HCT116 (cell line): ENCODE measurements at regions not wholly inside any gene's neighbourhood (a gene's known extent, or its start where the extent isn't known, plus 50 kb on each side); places are given as distances from the start of the nearest gene placed in this dataset.
"Not testable (repeated sequence)": the region's sequence is repeated elsewhere in the genome, so short reads cannot be mapped to it uniquely, and the experiment has no call there.

ENCODE experiments used
- ATAC-seq: fragments of 200-7000 bp; cut with Tn5 transposase; 2 replicates; pipeline ENCODE4 v1.9.1; 2020; ENCODE audit warnings: mild to moderate bottlenecking, moderate library complexity
- BruUV-seq: library from RNA; stranded (reverse); fragments of 400-500 nt; replicated peaks from 2 replicates; lab custom pipeline; 2021; lab: Mats Ljungman, UMichigan
- CTCF ChIA-PET: fragments of 300-600 bp; sonication (Branson Sonifier 250); formaldehyde crosslinking; loops from one replicate; lab custom pipeline; 2021; ENCODE audit warnings: antibody characterized with exemption; lab: Charles Lee
- POLR2A ChIA-PET: fragments of 300-600, 350-600 bp; sonication (Branson Sonifier 250); formaldehyde crosslinking; loops from one replicate; lab custom pipeline; 2021; ENCODE audit warnings: antibody characterized with exemption; lab: Charles Lee
- RAD21 ChIA-PET, 2 experiments: fragments of 300-600 bp; sonication (Branson Sonifier 250); formaldehyde crosslinking; loops; one replicate each; lab custom pipeline; 2023; ENCODE audit warnings: low total read pairs in 2 of 2; ENCODE audit not compliant: uncharacterized antibody in 2 of 2, unreplicated experiment in 2 of 2, low non-redundant PET in 1 of 2; lab: Charles Lee
- DNase-seq: peaks from one replicate; pipeline ENCODE4 v3.0.0-alpha.2; 2010; ENCODE audit warnings: low read depth, low spot score
- H2AFZ ChIP-seq: fragments of 200-600 bp; shearing (Covaris generic), sonication (generic); 2 replicates; pipeline ENCODE4 v1.6.1; 2017; ENCODE audit warnings: low read depth, mixed run types, mixed read lengths, antibody characterized with exemption, low read length; ENCODE audit not compliant: poor library complexity, severe bottlenecking
- H3K27ac ChIP-seq: 2 replicates; pipeline ENCODE4 v1.5.1; 2012; ENCODE audit warnings: low read depth, low read length
- H3K27me3 ChIP-seq: fragments of 200-600 bp; sonication (generic); 2 replicates; pipeline ENCODE4 v1.6.1; 2016; ENCODE audit warnings: mixed run types, low read length, mixed read lengths; ENCODE audit not compliant: insufficient read depth
- H3K36me3 ChIP-seq, 2 experiments: fragments of 200-500 bp in 1 of 2; fragments of 200-600 bp in 1 of 2; sonication (Bioruptor generic) in 1 of 2; sonication (generic) in 1 of 2; 2 replicates each; pipeline versions ENCODE4 v1.5.1 to v1.6.1; 2014 to 2016; ENCODE audit warnings: low read length in 2 of 2, inconsistent platforms in 1 of 2, mixed read lengths in 1 of 2, mixed run types in 1 of 2; ENCODE audit not compliant: insufficient read depth in 2 of 2, control insufficient read depth in 1 of 2
- H3K4me1 ChIP-seq, 2 experiments: fragments of 200-600 bp in 1 of 2; sonication (generic) in 1 of 2; 2 replicates each; pipeline versions ENCODE4 v1.5.1 to v1.6.1; 2012 to 2017; ENCODE audit warnings: low read length in 2 of 2, inconsistent platforms in 1 of 2, mild to moderate bottlenecking in 1 of 2, mixed read lengths in 1 of 2, mixed run types in 1 of 2, moderate library complexity in 1 of 2; ENCODE audit not compliant: insufficient read depth in 2 of 2, control insufficient read depth in 1 of 2
- H3K4me2 ChIP-seq: fragments of 200-600 bp; sonication (generic); 2 replicates; pipeline ENCODE4 v1.6.1; 2017; ENCODE audit warnings: mixed run types, low read length, mixed read lengths
- H3K4me3 ChIP-seq, 2 experiments: fragments of 200-600 bp in 1 of 2; sonication (generic) in 1 of 2; replicated peaks in 1 of 2; 2 replicates each; pipeline ENCODE4 v1.5.1; 2011 to 2016; ENCODE audit warnings: low read length in 2 of 2, control low read depth in 1 of 2, low read depth in 1 of 2, mild to moderate bottlenecking in 1 of 2, mixed read lengths in 1 of 2, mixed run types in 1 of 2
- H3K79me2 ChIP-seq: fragments of 200-600 bp; sonication (generic); 2 replicates; pipeline ENCODE4 v1.6.1; 2017; ENCODE audit warnings: mild to moderate bottlenecking, mixed run types, low read length, moderate library complexity, mixed read lengths; ENCODE audit not compliant: insufficient read depth
- H3K9ac ChIP-seq: fragments of 200-600 bp; sonication (generic); 2 replicates; pipeline ENCODE4 v1.6.1; 2016; ENCODE audit warnings: low read length, mixed read lengths
- H3K9me2 ChIP-seq: fragments of 200-600 bp; sonication (generic), shearing (Covaris generic); 2 replicates; pipeline ENCODE4 v1.6.1; 2017; ENCODE audit warnings: mixed run types, mild to moderate bottlenecking, moderate library complexity; ENCODE audit not compliant: insufficient read depth
- H3K9me3 ChIP-seq, 2 experiments: fragments of 200-500 bp in 1 of 2; fragments of 200-600 bp in 1 of 2; sonication (Bioruptor generic) in 1 of 2; sonication (generic) in 1 of 2; 2 replicates each; pipeline ENCODE4 v1.6.1; 2014 to 2017; ENCODE audit warnings: low read length in 2 of 2, mixed read lengths in 2 of 2, inconsistent platforms in 1 of 2, low read depth in 1 of 2, mild to moderate bottlenecking in 1 of 2, mixed run types in 1 of 2, moderate library complexity in 1 of 2; ENCODE audit not compliant: control insufficient read depth in 1 of 2, insufficient read depth in 1 of 2
- H4K20me1 ChIP-seq: fragments of 200-600 bp; sonication (generic), shearing (Covaris generic); 2 replicates; pipeline ENCODE4 v1.6.1; 2017; ENCODE audit warnings: mixed run types, mild to moderate bottlenecking, moderate library complexity; ENCODE audit not compliant: insufficient read depth
- CTCF ChIP-seq, 3 experiments: fragments of 200-600 bp in 1 of 3; sonication (generic) in 1 of 3; IDR thresholded peaks in 2 of 3; conservative IDR thresholded peaks in 1 of 3; 2 replicates each; pipeline ENCODE4 v1.5.1; 2012 to 2017; ENCODE audit warnings: low read depth in 2 of 3, low read length in 2 of 3, antibody characterized with exemption in 1 of 3, borderline replicate concordance in 1 of 3, control low read depth in 1 of 3, mild to moderate bottlenecking in 1 of 3, mixed read lengths in 1 of 3, mixed run types in 1 of 3, moderate library complexity in 1 of 3; ENCODE audit not compliant: insufficient read depth in 1 of 3
- EZH2 ChIP-seq: fragments of 200-600 bp; sonication (generic); IDR thresholded peaks from 2 replicates; pipeline ENCODE4 v1.6.1; 2017; ENCODE audit warnings: antibody characterized with exemption, mixed run types
- FOSL1 ChIP-seq: IDR thresholded peaks from 2 replicates; pipeline ENCODE4 v1.6.1; 2012; ENCODE audit warnings: low read depth
- MAX ChIP-seq: IDR thresholded peaks from 2 replicates; pipeline ENCODE4 v1.6.1; 2012
- TCF7L2 ChIP-seq: IDR thresholded peaks from 2 replicates; pipeline ENCODE4 v1.7.0; 2011; ENCODE audit warnings: borderline replicate concordance, inconsistent platforms; ENCODE audit not compliant: insufficient read depth, insufficient read length; ENCODE audit errors: extremely low read depth
- ZNF274 ChIP-seq: fragments of 200-500 bp; sonication (Bioruptor generic); IDR thresholded peaks from 2 replicates; pipeline ENCODE4 v1.6.1; 2014; ENCODE audit warnings: mild to moderate bottlenecking, low read depth, low read length, inconsistent platforms
- intact Hi-C: fragments of 100-400 bp; cut with micrococcal nuclease; formaldehyde crosslinking; loops from 2 replicates; pipeline ENCODE4 v1.10.0; 2022

GRCh38 chr16:29112755-29113347 is 128.0 kb downstream of the LAT start:
- no peak overlapping the region for H3K9ac ChIP-seq
- H3K9me2 ChIP-seq: no peaks in the 10 kb centered on the region
- intact Hi-C loops: loop anchor here (10.0 kb wide), 1 partner anchor 912 kb away; the partner anchor contains the start of gene C16orf92
- H3K36me3 ChIP-seq: no peaks in the 10 kb centered on the region
- TF ChIP-seq EZH2 (no peak), CTCF (IDR thresholded peaks at IDR 0.05 in 2 of 3, conservative IDR thresholded peaks at IDR 0.05 in 1 of 3; ENCODE audit: borderline replicate concordance in 1 of 3, insufficient read depth in 1 of 3, low read depth in 2 of 3, low read length in 2 of 3) (0 out of 6 replicates have a peak, but pooled peaks of 1 of the 3 experiments have one; percentile 21), TCF7L2 (no peak), FOSL1 (no peak), MAX (no peak), ZNF274 (no peak)
- no peak overlapping the region for H2AFZ ChIP-seq
- H3K4me1 ChIP-seq: peaks cover 4 to 7% of the 10 kb centered on the region in 2 experiments; a peak in 3 of 4 replicates
- POLR2A ChIA-PET: no interaction called here
- no peak for ATAC-seq
- no peak overlapping the region for H3K4me3 ChIP-seq
- CTCF ChIA-PET: no interaction called here
- no peak overlapping the region for H3K27ac ChIP-seq
- RAD21 ChIA-PET: no interaction called here
- no peak for DNase-seq
- H4K20me1 ChIP-seq: no peaks in the 10 kb centered on the region
- H3K79me2 ChIP-seq: no peaks in the 10 kb centered on the region
- no peaks in the 10 kb centered on the region for H3K9me3 ChIP-seq
- BruUV-seq: no TSS peak
- no peak overlapping the region for H3K4me2 ChIP-seq
- no peaks in the 10 kb centered on the region; the same call in 1 of the 2 replicates for H3K27me3 ChIP-seq

- H3K9me3 ChIP-seq, ATAC-seq, H2AFZ ChIP-seq, H3K27me3 ChIP-seq, POLR2A ChIA-PET, H3K4me2 ChIP-seq, H3K4me3 ChIP-seq, H3K27ac ChIP-seq, RAD21 ChIA-PET, H3K36me3 ChIP-seq, H4K20me1 ChIP-seq, H3K9me2 ChIP-seq, H3K9ac ChIP-seq, CTCF ChIA-PET, H3K79me2 ChIP-seq, DNase-seq, BruUV-seq: not testable (repeated sequence)
- intact Hi-C loops: loop anchor here (10.0 kb wide), 1 partner anchor 913 kb away; the partner anchor contains the start of gene C16orf92
- peaks cover 9 to 14% of the 10 kb centered on the region in 2 experiments for H3K4me1 ChIP-seq
Measured at GRCh38 chr16:29111901-29112680, 127.2 kb downstream of the LAT start.
